HG02678 (cell line): ENCODE measurements at regions not wholly inside any gene's neighbourhood (a gene's known extent, or its start where the extent isn't known, plus 50 kb on each side); places are given as distances from the start of the nearest gene placed in this dataset.

Experiments used
- ATAC-seq: cut with Tn5 transposase; IDR thresholded peaks from one replicate; pipeline ENCODE4 v1.9.1; 2021; ENCODE audit warnings: mild to moderate bottlenecking, moderate library complexity; ENCODE audit not compliant: unreplicated experiment

- no peak for ATAC-seq
Observed at GRCh38 chr2:198448789-198449188, 644.4 kb downstream of the PLCL1 start.

DNA sequence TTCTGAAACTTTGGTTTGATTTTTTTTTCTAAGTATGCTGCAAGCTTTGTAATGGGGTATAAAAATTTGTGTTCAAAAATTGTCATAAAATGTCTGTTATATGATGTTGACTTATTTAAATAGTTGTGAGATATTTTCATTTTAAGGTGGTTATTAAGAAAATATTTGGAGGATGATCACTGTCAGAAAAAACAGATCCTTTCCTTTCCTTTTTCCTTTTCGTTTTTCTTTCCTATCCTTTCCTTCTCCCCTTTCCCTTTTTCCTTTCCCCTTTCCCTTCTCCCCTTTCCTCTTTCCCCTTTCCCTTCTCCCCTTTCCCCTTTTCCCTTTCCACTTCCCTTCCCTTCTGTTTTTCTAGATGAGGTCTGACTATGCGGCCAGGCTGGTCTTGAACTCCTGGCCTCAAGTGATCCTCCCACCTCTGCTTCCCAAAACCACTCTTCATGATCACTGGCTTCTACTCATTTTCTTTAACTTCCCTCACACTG lies 640.5 kb downstream of the PLCL1 start:
- ATAC-seq = no peak

DNA sequence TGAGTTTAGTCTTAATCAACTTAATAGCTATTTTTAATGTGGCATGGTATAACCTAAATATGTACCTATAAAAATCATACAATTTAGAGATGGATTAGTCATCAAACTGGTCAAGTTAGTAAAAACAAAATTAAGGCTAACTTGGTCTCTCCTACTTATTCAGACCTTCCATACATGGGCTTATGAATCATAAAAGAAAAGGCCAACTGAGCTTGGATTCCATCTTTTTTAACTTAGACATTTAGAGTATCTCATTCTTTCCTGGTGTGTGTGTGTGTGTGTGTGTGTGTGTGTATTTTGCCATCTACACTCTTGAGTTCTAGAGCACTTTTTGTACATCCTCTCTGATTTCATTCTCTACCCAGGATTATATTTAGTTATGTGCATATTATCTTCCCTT lies 637.5 kb downstream of the PLCL1 start:
- no peak for ATAC-seq

DNA sequence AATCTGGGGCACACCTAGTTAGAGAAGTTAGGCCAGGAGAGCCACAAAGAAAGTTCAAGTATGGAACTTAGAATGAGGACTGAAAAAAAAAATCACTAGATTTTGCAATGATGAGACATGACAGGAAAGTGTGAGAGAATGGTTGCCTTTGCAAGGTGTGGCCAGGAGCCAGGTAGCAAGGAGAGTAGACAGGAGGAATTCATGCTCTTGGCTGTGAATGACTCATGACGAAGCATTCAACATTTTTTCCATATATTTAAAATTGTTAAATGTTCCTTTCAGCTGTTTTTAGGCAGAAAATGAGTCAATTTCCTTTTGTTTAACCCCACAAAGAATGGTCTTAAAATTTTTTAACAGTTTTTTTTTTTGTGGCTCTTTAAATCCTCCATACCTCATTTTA lies 636.9 kb downstream of the PLCL1 start:
- no peak for ATAC-seq

DNA sequence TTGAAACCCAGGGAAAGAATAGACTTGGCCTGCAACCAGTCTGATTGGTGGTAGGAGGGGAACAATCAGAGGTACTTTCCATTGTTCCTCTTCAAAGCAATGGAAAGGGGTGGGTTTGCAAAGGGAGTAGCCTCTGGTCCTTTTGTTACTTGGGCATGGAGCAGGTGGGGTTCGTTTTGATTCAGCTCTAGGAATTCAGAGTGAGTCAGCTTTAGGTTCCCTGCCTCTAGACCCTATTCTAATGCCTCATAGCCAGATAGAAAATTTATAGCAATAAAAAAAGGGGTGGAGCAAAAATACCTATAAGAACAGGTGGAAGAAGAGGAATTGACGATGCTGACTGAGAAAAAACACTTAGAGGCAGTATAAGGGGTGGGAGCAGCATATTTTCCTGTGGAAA lies 636.4 kb downstream of the PLCL1 start:
- ATAC-seq = no peak

- ATAC-seq = no peak
Observed at GRCh38 chr2:198438331-198438730, 633.9 kb downstream of the PLCL1 start.

- no peak for ATAC-seq
Observed at GRCh38 chr2:198424112-198424511, 619.7 kb downstream of the PLCL1 start.

- ATAC-seq = no peak
Observed at GRCh38 chr2:198417836-198418235, 613.4 kb downstream of the PLCL1 start.

DNA sequence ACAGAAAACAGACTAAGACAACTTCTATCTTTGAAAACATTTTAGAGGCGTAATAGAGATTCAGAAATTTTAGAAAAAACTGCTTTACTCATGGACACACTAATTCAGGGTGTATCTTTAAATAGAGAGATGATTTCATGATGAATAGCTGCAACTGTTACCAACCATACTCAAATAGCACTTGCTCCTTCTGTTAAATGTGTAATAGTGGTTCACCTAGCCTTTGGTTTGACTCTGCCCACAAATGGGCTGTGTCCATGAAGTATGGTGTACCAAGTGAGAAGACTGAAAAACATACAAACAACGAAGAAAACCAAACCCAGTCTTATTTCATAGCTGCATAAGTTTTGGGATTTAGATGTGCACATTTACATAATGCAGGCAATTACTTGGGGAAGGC lies 610.6 kb downstream of the PLCL1 start:
- no peak for ATAC-seq

DNA sequence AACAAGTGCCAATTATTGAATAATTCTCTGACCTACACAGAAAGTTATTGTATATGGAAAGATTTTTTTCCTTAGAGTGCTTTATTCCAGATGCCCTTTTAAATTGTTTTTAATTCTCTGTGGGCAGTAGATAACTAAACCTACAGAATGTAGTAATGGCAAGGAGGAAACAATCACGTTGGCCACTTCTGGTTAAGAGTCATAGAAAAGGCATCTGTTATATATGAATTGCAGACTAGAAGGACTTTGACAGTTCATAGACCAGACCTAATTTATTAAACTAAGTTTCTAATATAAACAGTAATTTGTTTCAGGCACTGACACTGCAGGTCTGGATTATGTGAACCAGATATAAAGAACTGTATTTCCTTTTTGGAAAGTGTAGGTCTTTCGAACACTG lies 607.5 kb downstream of the PLCL1 start:
- ATAC-seq = no peak

DNA sequence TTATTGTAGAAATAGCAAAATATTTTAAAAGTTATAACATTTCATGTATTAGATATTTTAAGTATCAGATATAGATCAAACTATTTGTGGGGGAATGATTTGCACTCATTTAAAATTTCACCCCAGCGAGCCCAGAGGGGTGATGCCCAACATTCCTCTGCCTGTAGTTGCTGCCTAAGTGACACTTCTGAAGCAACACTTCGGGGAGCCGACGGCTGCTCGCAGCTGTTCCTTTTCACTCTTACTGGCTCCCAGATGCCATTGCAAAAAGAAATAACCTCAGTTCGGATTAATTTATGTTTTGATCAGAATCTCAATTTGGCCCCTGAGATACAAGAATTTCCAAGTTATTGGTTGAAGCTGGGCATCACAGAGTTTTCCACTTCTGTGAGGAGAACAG lies 603.8 kb downstream of the PLCL1 start:
- ATAC-seq = no peak

DNA sequence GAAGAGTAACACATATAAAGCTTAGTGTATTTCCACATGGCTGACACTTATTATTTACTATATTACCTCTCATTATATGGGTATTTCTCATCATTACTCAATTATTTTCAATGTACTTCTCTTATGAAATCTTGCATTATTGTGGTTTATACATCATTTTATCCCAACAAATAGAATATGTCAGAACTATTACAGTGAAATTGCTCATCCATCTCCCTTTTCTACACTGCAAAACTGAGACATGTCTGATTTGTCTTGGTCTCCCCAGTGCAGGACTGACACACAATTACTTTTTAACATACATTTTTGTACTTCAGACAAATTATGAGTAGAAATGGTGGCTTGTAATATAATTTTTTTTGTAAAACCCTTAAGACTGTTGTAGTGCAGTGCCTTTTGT lies 600.9 kb downstream of the PLCL1 start:
- no peak for ATAC-seq

GRCh38 chr2:198401644-198402043 lies 597.3 kb downstream of the PLCL1 start:
- no peak for ATAC-seq

DNA sequence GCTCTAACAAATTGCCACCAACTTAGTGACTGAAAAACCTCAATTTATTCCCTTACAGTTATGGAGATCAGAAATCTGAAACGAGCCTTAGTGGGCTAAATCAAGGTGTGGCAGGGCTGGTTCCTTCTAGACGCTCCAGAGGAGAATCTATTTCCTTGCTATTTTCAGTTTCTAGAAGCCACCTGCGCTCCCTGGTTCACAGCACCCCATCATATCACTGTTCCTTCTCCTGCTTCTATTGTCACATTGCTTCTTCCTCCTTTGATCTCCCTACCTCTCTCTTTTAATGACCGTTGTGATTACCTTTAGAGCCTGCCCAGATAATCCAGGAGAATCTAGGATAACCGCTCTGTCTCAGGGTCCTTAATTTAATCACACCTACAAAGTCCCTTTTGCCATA lies 596.6 kb downstream of the PLCL1 start:
- no peak for ATAC-seq

- ATAC-seq = no peak
Observed at GRCh38 chr2:198394208-198394607, 589.8 kb downstream of the PLCL1 start.

- no peak for ATAC-seq
Observed at GRCh38 chr2:198390670-198391069, 586.3 kb downstream of the PLCL1 start.

- ATAC-seq = no peak
Observed at GRCh38 chr2:198387677-198388076, 583.3 kb downstream of the PLCL1 start.

GRCh38 chr2:198385856-198386255 lies 581.5 kb downstream of the PLCL1 start:
- ATAC-seq = no peak

DNA sequence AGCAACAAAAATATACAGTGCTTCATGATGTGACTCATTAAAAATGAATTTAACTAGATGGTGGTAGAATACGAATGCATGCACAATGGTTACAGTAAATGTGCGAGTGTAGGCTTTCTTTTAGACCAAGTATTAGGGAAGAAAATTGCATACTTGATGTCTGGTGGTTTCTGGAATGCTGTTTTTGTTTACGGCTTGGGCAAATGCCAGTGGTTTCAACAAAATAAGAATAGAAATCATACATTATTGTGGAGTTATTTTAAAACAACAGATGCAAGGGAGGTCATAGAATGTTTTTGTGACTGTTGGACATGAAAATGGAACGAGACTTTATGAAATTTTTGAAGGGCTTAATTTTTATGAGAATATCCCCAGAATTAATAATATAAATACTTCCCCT lies 580.9 kb downstream of the PLCL1 start:
- ATAC-seq = no peak

GRCh38 chr2:198383392-198383791 lies 579.0 kb downstream of the PLCL1 start:
- no peak for ATAC-seq

GRCh38 chr2:198382811-198383210 lies 578.4 kb downstream of the PLCL1 start:
- no peak for ATAC-seq

DNA sequence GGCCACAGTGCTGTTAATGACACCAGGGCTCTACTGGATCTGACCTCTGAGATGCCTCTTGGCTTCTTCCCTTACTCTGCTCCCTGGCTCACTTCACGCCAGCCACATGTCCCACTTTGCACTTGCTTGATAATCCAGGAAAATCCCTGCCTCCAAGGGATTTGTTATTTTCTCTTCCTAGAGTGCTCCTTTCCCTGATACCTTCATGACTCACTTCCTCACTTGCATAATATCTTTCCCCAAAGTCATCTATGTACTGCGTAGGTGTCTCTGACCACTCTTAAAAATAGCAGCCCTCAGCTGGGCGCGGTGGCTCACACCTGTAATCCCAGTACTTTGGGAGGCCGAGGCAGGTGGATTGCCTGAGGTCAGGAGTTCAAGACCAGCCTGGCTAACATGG lies 572.3 kb downstream of the PLCL1 start:
- no peak for ATAC-seq

DNA sequence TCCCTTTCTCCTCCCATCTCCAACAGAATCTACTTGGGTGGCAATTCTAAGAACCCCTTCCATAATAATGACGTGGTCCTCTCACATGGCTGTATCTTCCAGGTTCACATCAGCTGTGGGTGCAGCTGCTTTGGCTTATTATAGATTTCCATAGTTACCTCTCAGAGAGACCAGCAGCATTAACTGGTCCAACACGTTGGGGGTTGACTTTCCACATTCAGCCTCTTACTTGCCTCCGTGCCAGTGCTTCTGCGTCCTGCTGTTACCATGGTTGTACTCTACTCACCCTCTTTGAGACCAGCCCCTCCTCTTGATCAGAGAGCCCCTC lies 570.7 kb downstream of the PLCL1 start:
- ATAC-seq = no peak
